MM.1S (cell line): ENCODE measurements at regions not wholly inside any gene's neighbourhood (a gene's known extent, or its start where the extent isn't known, plus 50 kb on each side); places are given as distances from the start of the nearest gene placed in this dataset.

Source experiments
- DNase-seq: peaks from one replicate; pipeline ENCODE4 v3.0.0-alpha.2; 2015
- H2AFZ ChIP-seq: fragments of 300-600 bp; sonication (generic); 2 replicates; pipeline ENCODE4 v1.6.0; 2016; ENCODE audit warnings: antibody characterized with exemption, low read length
- H3F3A ChIP-seq: fragments of 300-600 bp; sonication (generic); 2 replicates; pipeline ENCODE4 v1.6.1; 2016; ENCODE audit warnings: mild to moderate bottlenecking, antibody characterized with exemption, low read length, moderate library complexity, mixed read lengths; ENCODE audit not compliant: insufficient read depth
- H3K27ac ChIP-seq: fragments of 300-600 bp; sonication (generic); 2 replicates; pipeline ENCODE4 v1.5.1; 2016; ENCODE audit warnings: mild to moderate bottlenecking, low read length
- H3K27me3 ChIP-seq: fragments of 300-600 bp; sonication (generic); replicated peaks from 2 replicates; pipeline ENCODE4 v1.6.0; 2016; ENCODE audit warnings: low read length; ENCODE audit not compliant: insufficient read depth
- H3K36me3 ChIP-seq: fragments of 300-600 bp; sonication (generic); replicated peaks from 2 replicates; pipeline ENCODE4 v1.6.1; 2016; ENCODE audit warnings: mild to moderate bottlenecking, low read length, mixed read lengths; ENCODE audit not compliant: insufficient read depth
- H3K4me1 ChIP-seq: fragments of 300-600 bp; sonication (generic); 2 replicates; pipeline ENCODE4 v1.6.1; 2016; ENCODE audit warnings: low read length, mixed read lengths
- H3K4me2 ChIP-seq: fragments of 300-600 bp; sonication (generic); 2 replicates; pipeline ENCODE4 v1.6.0; 2016; ENCODE audit warnings: low read depth, low read length
- H3K4me3 ChIP-seq: fragments of 300-600 bp; sonication (generic); 2 replicates; pipeline ENCODE4 v1.5.1; 2016; ENCODE audit warnings: low read length, mixed read lengths
- H3K79me2 ChIP-seq: fragments of 300-600 bp; sonication (generic); 2 replicates; pipeline ENCODE4 v1.6.1; 2016; ENCODE audit warnings: mixed run types, low read length, mixed read lengths
- H3K9ac ChIP-seq: fragments of 300-600 bp; sonication (generic); 2 replicates; pipeline ENCODE4 v1.6.1; 2016; ENCODE audit warnings: low read length, mixed read lengths
- H3K9me2 ChIP-seq: fragments of 300-600 bp; sonication (generic); replicated peaks from 2 replicates; pipeline ENCODE4 v1.6.1; 2016; ENCODE audit warnings: mild to moderate bottlenecking, low read length, mixed read lengths; ENCODE audit not compliant: insufficient read depth
- H3K9me3 ChIP-seq: fragments of 300-600 bp; sonication (generic); replicated peaks from 2 replicates; pipeline ENCODE4 v1.6.1; 2016; ENCODE audit warnings: mild to moderate bottlenecking, low read length, mixed read lengths; ENCODE audit not compliant: insufficient read depth
- H4K20me1 ChIP-seq: fragments of 300-600 bp; sonication (generic); 2 replicates; pipeline ENCODE4 v1.6.1; 2016; ENCODE audit warnings: mild to moderate bottlenecking, low read length, moderate library complexity, mixed read lengths; ENCODE audit not compliant: insufficient read depth
- EZH2 ChIP-seq: fragments of 300-600 bp; sonication (generic); optimal IDR thresholded peaks from 2 replicates; pipeline ENCODE3; 2017; ENCODE audit warnings: low read depth, mild to moderate bottlenecking, antibody characterized with exemption, low read length, mixed read lengths
- EZH2phosphoT487 ChIP-seq: fragments of 300-600 bp; sonication (generic); IDR thresholded peaks from 2 replicates; pipeline ENCODE4 v1.6.1; 2018; ENCODE audit warnings: antibody characterized with exemption, low read length
- TF ChIP-seq, protein P1 (sequence below): fragments of 300-600 bp; sonication (generic); IDR thresholded peaks from 2 replicates; pipeline ENCODE4 v1.5.1; 2016; ENCODE audit warnings: antibody characterized with exemption, low read length, mixed read lengths

DNA sequence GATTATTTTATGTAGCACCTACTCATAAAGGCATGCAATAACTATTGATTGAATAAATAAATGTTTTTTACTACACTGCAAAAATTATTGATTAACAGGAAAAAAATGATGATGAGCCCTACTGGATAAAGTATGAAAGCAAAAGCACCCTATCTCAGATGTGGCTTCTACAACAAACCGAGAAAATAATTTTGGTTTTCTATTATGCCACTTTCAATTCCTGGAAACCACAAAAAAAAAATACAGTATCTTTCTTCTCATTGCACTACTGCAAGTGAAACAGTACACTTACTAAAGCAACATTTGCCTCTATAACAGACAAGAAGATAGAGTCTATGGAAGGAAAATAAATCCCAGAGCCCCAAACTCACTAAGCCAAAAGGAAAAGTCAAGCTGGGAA lies 1882.4 kb downstream of the NCAM2 start:
- H3K4me1 ChIP-seq: no peaks in the 10 kb centered on the region
- H4K20me1 ChIP-seq: no peaks in the 10 kb centered on the region
- H3K9me3 ChIP-seq: no peaks in the 10 kb centered on the region
- H3K4me3 ChIP-seq: no peak overlapping the region
- peak; percentile 76; the same call in 1 of the 2 replicates for TF ChIP-seq EZH2phosphoT487
- TF ChIP-seq, protein P1, sequence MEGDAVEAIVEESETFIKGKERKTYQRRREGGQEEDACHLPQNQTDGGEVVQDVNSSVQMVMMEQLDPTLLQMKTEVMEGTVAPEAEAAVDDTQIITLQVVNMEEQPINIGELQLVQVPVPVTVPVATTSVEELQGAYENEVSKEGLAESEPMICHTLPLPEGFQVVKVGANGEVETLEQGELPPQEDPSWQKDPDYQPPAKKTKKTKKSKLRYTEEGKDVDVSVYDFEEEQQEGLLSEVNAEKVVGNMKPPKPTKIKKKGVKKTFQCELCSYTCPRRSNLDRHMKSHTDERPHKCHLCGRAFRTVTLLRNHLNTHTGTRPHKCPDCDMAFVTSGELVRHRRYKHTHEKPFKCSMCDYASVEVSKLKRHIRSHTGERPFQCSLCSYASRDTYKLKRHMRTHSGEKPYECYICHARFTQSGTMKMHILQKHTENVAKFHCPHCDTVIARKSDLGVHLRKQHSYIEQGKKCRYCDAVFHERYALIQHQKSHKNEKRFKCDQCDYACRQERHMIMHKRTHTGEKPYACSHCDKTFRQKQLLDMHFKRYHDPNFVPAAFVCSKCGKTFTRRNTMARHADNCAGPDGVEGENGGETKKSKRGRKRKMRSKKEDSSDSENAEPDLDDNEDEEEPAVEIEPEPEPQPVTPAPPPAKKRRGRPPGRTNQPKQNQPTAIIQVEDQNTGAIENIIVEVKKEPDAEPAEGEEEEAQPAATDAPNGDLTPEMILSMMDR: no peak
- TF ChIP-seq EZH2: no peak
- no peak overlapping the region for H3K4me2 ChIP-seq
- H3K27me3 ChIP-seq: peaks cover 83% of the 10 kb centered on the region
- peak; percentile 71 for DNase-seq
- H3K79me2 ChIP-seq: no peaks in the 10 kb centered on the region
- H3F3A ChIP-seq: no peaks in the 10 kb centered on the region; the same call in 1 of the 2 replicates
- H3K27ac ChIP-seq: no peak overlapping the region
- H2AFZ ChIP-seq: no peak overlapping the region
- no peak overlapping the region for H3K9ac ChIP-seq
- no peaks in the 10 kb centered on the region for H3K36me3 ChIP-seq
- no peaks in the 10 kb centered on the region for H3K9me2 ChIP-seq

DNA sequence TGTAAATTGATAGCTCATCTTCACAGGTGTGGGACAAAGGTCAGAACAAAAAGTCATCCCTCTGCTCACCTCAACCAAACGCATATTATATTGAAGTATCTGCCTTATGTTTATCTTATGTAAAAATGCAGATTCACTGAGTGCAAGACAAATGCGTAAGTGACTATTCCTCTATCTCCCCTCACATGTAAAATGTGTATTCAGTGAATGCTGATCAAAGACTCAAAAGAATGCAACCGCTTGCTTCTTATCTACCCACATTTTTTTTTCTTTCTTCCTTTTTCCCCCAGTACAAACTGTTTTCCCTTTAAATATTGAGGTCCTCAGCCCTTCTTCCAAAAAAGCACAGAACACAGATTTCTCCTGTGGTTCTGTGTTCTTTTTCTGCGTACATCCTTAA lies 1882.9 kb downstream of the NCAM2 start:
- Histone ChIP-seq H3K9me2 (no peaks in the 10 kb centered on the region), H3K27me3 (peaks cover 77% of the 10 kb centered on the region), H3K9me3 (no peaks in the 10 kb centered on the region), H4K20me1 (no peaks in the 10 kb centered on the region), H3K79me2 (no peaks in the 10 kb centered on the region), H3K27ac (no peak overlapping the region), H3K36me3 (no peaks in the 10 kb centered on the region), H3F3A (no peaks in the 10 kb centered on the region; the same call in 1 of the 2 replicates), H3K4me2 (no peak overlapping the region), H3K9ac (no peak overlapping the region), H3K4me1 (no peaks in the 10 kb centered on the region), H3K4me3 (no peak overlapping the region), H2AFZ (no peak overlapping the region)
- DNase-seq: no peak
- no peak for TF ChIP-seq EZH2
- TF ChIP-seq EZH2phosphoT487: no peak

- Histone ChIP-seq H3K9me3 (no peaks in the 10 kb centered on the region), H3K9ac (no peak overlapping the region), H3K9me2 (no peaks in the 10 kb centered on the region), H3K27ac (no peak overlapping the region), H3K4me3 (no peak overlapping the region), H3K36me3 (no peaks in the 10 kb centered on the region), H3K4me1 (no peaks in the 10 kb centered on the region), H3K79me2 (no peaks in the 10 kb centered on the region), H3F3A (no peaks in the 10 kb centered on the region; the same call in 1 of the 2 replicates), H3K27me3 (peaks cover 38% of the 10 kb centered on the region), H3K4me2 (no peak overlapping the region), H4K20me1 (no peaks in the 10 kb centered on the region), H2AFZ (no peak overlapping the region)
- DNase-seq: no peak
- TF ChIP-seq EZH2phosphoT487: no peak
- TF ChIP-seq, protein P1: no peak
- TF ChIP-seq EZH2: no peak
Measured at GRCh38 chr21:22885079-22885478, 1886.9 kb downstream of the NCAM2 start.

- Histone ChIP-seq H3K27ac (no peak overlapping the region), H3F3A (no peaks in the 10 kb centered on the region; the same call in 1 of the 2 replicates), H3K9me2 (no peaks in the 10 kb centered on the region), H3K36me3 (no peaks in the 10 kb centered on the region), H2AFZ (no peak overlapping the region), H3K27me3 (peaks cover 33% of the 10 kb centered on the region), H3K4me3 (no peak overlapping the region), H3K9me3 (no peaks in the 10 kb centered on the region), H4K20me1 (no peaks in the 10 kb centered on the region), H3K4me2 (no peak overlapping the region), H3K4me1 (no peaks in the 10 kb centered on the region), H3K79me2 (no peaks in the 10 kb centered on the region), H3K9ac (no peak overlapping the region)
- TF ChIP-seq, protein P1: no peak
- no peak for TF ChIP-seq EZH2phosphoT487
- no peak for TF ChIP-seq EZH2
- no peak for DNase-seq
Measured at GRCh38 chr21:22885614-22886013, 1887.4 kb downstream of the NCAM2 start.
